HepG2 (cell line): ENCODE measurements at regions not wholly inside any gene's neighbourhood (a gene's known extent, or its start where the extent isn't known, plus 50 kb on each side); places are given as distances from the start of the nearest gene placed in this dataset.
A peak's percentile ranks its signal among the peaks of the same experiment; 100 is the strongest.

ENCODE experiments used
- ATAC-seq: fragments of 200-7000 bp; cut with Tn5 transposase; 3 replicates; pipeline ENCODE4 v1.9.1; 2020; ENCODE audit warnings: mild to moderate bottlenecking, moderate library complexity
- BruUV-seq: library from RNA; stranded (reverse); fragments of 400-500 nt; replicated peaks from 2 replicates; lab custom pipeline; 2021; lab: Mats Ljungman, UMichigan
- CTCF ChIA-PET: fragments of 300-600 bp; formaldehyde crosslinking; extraction: SDS; loops from one replicate; lab custom pipeline; 2021; ENCODE audit warnings: low total read pairs, inconsistent platforms, low intra/inter-chr PET ratio; lab: Yijun Ruan, JAX
- POLR2A ChIA-PET: fragments of 350-600 bp; sonication (Branson Sonifier 250); formaldehyde crosslinking; loops from one replicate; lab custom pipeline; 2020; ENCODE audit warnings: antibody characterized with exemption, inconsistent platforms; lab: Yijun Ruan, JAX
- DNase-seq: peaks from one replicate; pipeline ENCODE4 v3.0.0-alpha.2; 2015; ENCODE audit warnings: low spot score
- FAIRE-seq: peaks from 3 replicates; lab custom pipeline; 2011; peaks lifted over from hg19 to GRCh38; lab: Jason Lieb, UNC
- H2AFZ ChIP-seq: one replicate; pipeline ENCODE4 v1.6.1; 2011; ENCODE audit warnings: low read length, inconsistent platforms
- H3K27ac ChIP-seq: fragments of 300-600 bp; 3 replicates; pipeline ENCODE4 v1.8.0; 2011; ENCODE audit warnings: mixed run types, mild to moderate bottlenecking, mixed read lengths, low read length, inconsistent platforms; ENCODE audit not compliant: insufficient read depth; ENCODE audit errors: extremely low read length
- H3K27me3 ChIP-seq, 2 experiments: fragments of 200-600 bp in 1 of 2; 2 replicates in 1 of 2; 3 replicates in 1 of 2; pipeline versions ENCODE4 v1.6.0 to v1.8.0; 2011; ENCODE audit warnings: low read length in 2 of 2, mild to moderate bottlenecking in 2 of 2, moderate library complexity in 2 of 2, inconsistent platforms in 1 of 2; ENCODE audit not compliant: insufficient read depth in 2 of 2, control insufficient read depth in 1 of 2
- H3K36me3 ChIP-seq, 2 experiments: fragments of 200-600 bp in 1 of 2; replicated peaks in 1 of 2; 2 replicates in 1 of 2; 3 replicates in 1 of 2; pipeline versions ENCODE4 v1.5.1 to v1.8.0; 2011; ENCODE audit warnings: low read length in 2 of 2, inconsistent platforms in 1 of 2; ENCODE audit not compliant: insufficient read depth in 2 of 2, control insufficient read depth in 1 of 2
- H3K4me1 ChIP-seq: 2 replicates; pipeline ENCODE4 v1.5.1; 2012; ENCODE audit warnings: low read length, inconsistent platforms; ENCODE audit not compliant: insufficient read depth
- H3K4me2 ChIP-seq: 2 replicates; pipeline ENCODE4 v1.6.0; 2011; ENCODE audit warnings: low read depth, low read length, inconsistent platforms
- H3K4me3 ChIP-seq, 3 experiments: fragments of 200-600 bp in 1 of 3; sonication (generic), shearing (Covaris generic) in 1 of 3; replicated peaks in 1 of 3; 2 replicates each; pipeline ENCODE4 v1.5.1; 2011 to 2016; ENCODE audit warnings: low read length in 3 of 3, inconsistent platforms in 2 of 3, low read depth in 2 of 3, mild to moderate bottlenecking in 2 of 3, control low read depth in 1 of 3, mixed read lengths in 1 of 3; ENCODE audit not compliant: insufficient read depth in 1 of 3
- H3K79me2 ChIP-seq: one replicate; pipeline ENCODE4 v1.6.1; 2011; ENCODE audit warnings: low read length, inconsistent platforms; ENCODE audit not compliant: insufficient read depth
- H3K9ac ChIP-seq: 2 replicates; pipeline ENCODE4 v1.6.0; 2011; ENCODE audit warnings: mild to moderate bottlenecking, low read depth, low read length, inconsistent platforms; ENCODE audit not compliant: insufficient read depth
- H3K9me3 ChIP-seq: 2 replicates; pipeline ENCODE4 v1.5.1; 2012; ENCODE audit warnings: mild to moderate bottlenecking, low read length
- H4K20me1 ChIP-seq: 2 replicates; pipeline ENCODE4 v1.6.0; 2011; ENCODE audit warnings: inconsistent platforms, mild to moderate bottlenecking, low read length, moderate library complexity; ENCODE audit not compliant: insufficient read depth
- GMEB1 ChIP-seq: sonication (generic); formaldehyde crosslinking; IDR thresholded peaks from 2 replicates; pipeline ENCODE4 v1.5.1; 2020; ENCODE audit warnings: missing genetic modification reagents, mild to moderate bottlenecking, borderline replicate concordance
- KAT7 ChIP-seq: IDR thresholded peaks from 2 replicates; pipeline ENCODE4 v1.6.1; 2018; ENCODE audit warnings: borderline replicate concordance, missing compliant biosample characterization
- NFIB ChIP-seq: sonication (generic); formaldehyde crosslinking; IDR thresholded peaks from 2 replicates; pipeline ENCODE4 v1.9.0; 2021; ENCODE audit warnings: missing genetic modification reagents, mild to moderate bottlenecking, borderline replicate concordance
- PCBP1 ChIP-seq: fragments of 200-400 bp; formaldehyde crosslinking; IDR thresholded peaks from 2 replicates; pipeline ENCODE4 v1.6.1; 2017; ENCODE audit warnings: mild to moderate bottlenecking, low read depth, low read length, borderline replicate concordance
- SCMH1 ChIP-seq: sonication (generic); formaldehyde crosslinking; IDR thresholded peaks from 2 replicates; pipeline ENCODE4 v1.9.0; 2021; ENCODE audit warnings: missing genetic modification reagents, mild to moderate bottlenecking, borderline replicate concordance
- SMYD3 ChIP-seq: sonication (generic); formaldehyde crosslinking; IDR thresholded peaks from 2 replicates; pipeline ENCODE4 v1.8.1; 2023; ENCODE audit warnings: mild to moderate bottlenecking, missing genetic modification reagents
- ZBTB39 ChIP-seq: sonication (generic); formaldehyde crosslinking; IDR thresholded peaks from 2 replicates; pipeline ENCODE4 v1.5.0; 2020; ENCODE audit warnings: missing genetic modification reagents
- ZBTB42 ChIP-seq: sonication (generic); formaldehyde crosslinking; IDR thresholded peaks from 2 replicates; pipeline ENCODE4 v1.5.0; 2020; ENCODE audit warnings: mild to moderate bottlenecking, missing genetic modification reagents
- ZFP82 ChIP-seq: sonication (generic); formaldehyde crosslinking; IDR thresholded peaks from 2 replicates; pipeline ENCODE4 v1.5.1; 2020; ENCODE audit warnings: mild to moderate bottlenecking, missing genetic modification reagents, borderline replicate concordance
- ZNF121 ChIP-seq: sonication (generic); formaldehyde crosslinking; IDR thresholded peaks from 2 replicates; pipeline ENCODE4 v1.5.0; 2020; ENCODE audit warnings: mild to moderate bottlenecking, missing genetic modification reagents
- ZNF317 ChIP-seq: sonication (generic); formaldehyde crosslinking; IDR thresholded peaks from 2 replicates; pipeline ENCODE4 v1.5.0; 2020; ENCODE audit warnings: mild to moderate bottlenecking, missing genetic modification reagents
- ZNF510 ChIP-seq: sonication (generic); formaldehyde crosslinking; IDR thresholded peaks from 2 replicates; pipeline ENCODE4 v1.4.0; 2020; ENCODE audit warnings: low read depth, mild to moderate bottlenecking, missing genetic modification reagents
- ZNF597 ChIP-seq: sonication (generic); formaldehyde crosslinking; IDR thresholded peaks from 2 replicates; pipeline ENCODE4 v1.5.0; 2020; ENCODE audit warnings: missing genetic modification reagents
- ZNF775 ChIP-seq: sonication (generic); formaldehyde crosslinking; IDR thresholded peaks from 2 replicates; pipeline ENCODE4 v1.4.0; 2020; ENCODE audit warnings: missing genetic modification reagents, mild to moderate bottlenecking, moderate library complexity, borderline replicate concordance
- WGBS: methylation state at CpG from one replicate; pipeline ENCODE4 v1.1.6; 2017; ENCODE audit warnings: low lambda C conversion rate; 5-methylcytosine and 5-hydroxymethylcytosine counted together
- in situ Hi-C: cut with HindIII; loops from 2 replicates; pipeline ENCODE4 v1.10.0; 2017; ENCODE audit warnings: low pct_unique_long_range_greater_than_20kb; ENCODE audit not compliant: extremely low pct_ligation_motif_present
- intact Hi-C: fragments of 100-400 bp; cut with micrococcal nuclease; formaldehyde crosslinking; loops from one replicate; pipeline ENCODE4 v1.10.0; 2022; ENCODE audit not compliant: unreplicated experiment

- CTCF ChIA-PET = no interaction called here
- H3K4me2 ChIP-seq = no peak overlapping the region
- H3K27me3 ChIP-seq = no peaks in the 10 kb centered on the region
- TF ChIP-seq ZNF121 (CRISPR knock-in tag) (peak; percentile 67), ZBTB39 (CRISPR knock-in tag) (no peak), NFIB (CRISPR knock-in tag) (no peak), KAT7 (CRISPR knock-in tag) (no peak)
- no peak overlapping the region for H2AFZ ChIP-seq
- H3K9ac ChIP-seq = no peak overlapping the region
- H3K79me2 ChIP-seq = no peaks in the 10 kb centered on the region
- in situ Hi-C loops = no loop called here
- intact Hi-C loops = no loop called here
- ATAC-seq (no peak), FAIRE-seq (no peak), DNase-seq (no peak)
- no peaks in the 10 kb centered on the region for H3K36me3 ChIP-seq
- H3K27ac ChIP-seq = no peak overlapping the region
- H3K4me3 ChIP-seq = no peak overlapping the region
- POLR2A ChIA-PET = interaction anchor here (1.0 to 3.4 kb wide), 4 partner anchors 13 to 47 kb away, joined by 3 to 24 read pairs (median 4); no protein-coding TSS in a partner anchor
- BruUV-seq = no TSS peak
- no peaks in the 10 kb centered on the region for H4K20me1 ChIP-seq
- peaks cover 45% of the 10 kb centered on the region for H3K4me1 ChIP-seq
- no peaks in the 10 kb centered on the region for H3K9me3 ChIP-seq
- 96% methylated on average over 5 of the region's 5 CpGs for WGBS
These were observed 74.1 kb downstream of the LYZL2 start for GRCh38 chr10:30555465-30555864.

GRCh38 chr10:30554440-30554825 is 75.1 kb downstream of the LYZL2 start:
- Histone ChIP-seq H3K4me1 (peaks cover 45% of the 10 kb centered on the region), H3K9me3 (no peaks in the 10 kb centered on the region), H3K4me3 (peak overlapping the region in 2 of 3 experiments; percentile 41 to 63; a peak in 3 of 6 replicates), H3K36me3 (no peaks in the 10 kb centered on the region), H3K79me2 (no peaks in the 10 kb centered on the region), H4K20me1 (no peaks in the 10 kb centered on the region), H3K27ac (peak overlapping the region; percentile 49), H3K27me3 (no peaks in the 10 kb centered on the region), H3K9ac (peak overlapping the region; percentile 56), H2AFZ (no peak overlapping the region), H3K4me2 (peak overlapping the region; percentile 75)
- BruUV-seq = no TSS peak
- FAIRE-seq (no peak), DNase-seq (no peak), ATAC-seq (no peak)
- in situ Hi-C loops (no loop called here), intact Hi-C loops (no loop called here)
- POLR2A ChIA-PET = interaction anchor here (0.6 to 3.4 kb wide), 7 partner anchors 9 to 120 kb away, joined by 3 to 24 read pairs (median 4); partner anchors contain the start of gene MAP3K8
- CTCF ChIA-PET = no interaction called here
- 43% methylated on average over 5 of the region's 5 CpGs for WGBS
- TF ChIP-seq ZNF317 (CRISPR knock-in tag) (no peak), GMEB1 (CRISPR knock-in tag) (no peak), ZBTB42 (CRISPR knock-in tag) (no peak), PCBP1 (no peak), ZNF775 (CRISPR knock-in tag) (no peak), ZNF510 (CRISPR knock-in tag) (no peak), ZNF597 (no peak), SMYD3 (CRISPR knock-in tag) (no peak), NFIB (CRISPR knock-in tag) (no peak), ZFP82 (CRISPR knock-in tag) (no peak), SCMH1 (CRISPR knock-in tag) (no peak)
